Limb (tissue), 2 donors: ENCODE measurements at regions not wholly inside any gene's neighbourhood (a gene's known extent, or its start where the extent isn't known, plus 50 kb on each side); places are given as distances from the start of the nearest gene placed in this dataset.

ENCODE experiments used
- DNase-seq, 2 donors: peaks; one replicate each; pipeline ENCODE4 v3.0.0-alpha.2; 2016; ENCODE audit errors: extremely low spot score in 2 of 2

DNA sequence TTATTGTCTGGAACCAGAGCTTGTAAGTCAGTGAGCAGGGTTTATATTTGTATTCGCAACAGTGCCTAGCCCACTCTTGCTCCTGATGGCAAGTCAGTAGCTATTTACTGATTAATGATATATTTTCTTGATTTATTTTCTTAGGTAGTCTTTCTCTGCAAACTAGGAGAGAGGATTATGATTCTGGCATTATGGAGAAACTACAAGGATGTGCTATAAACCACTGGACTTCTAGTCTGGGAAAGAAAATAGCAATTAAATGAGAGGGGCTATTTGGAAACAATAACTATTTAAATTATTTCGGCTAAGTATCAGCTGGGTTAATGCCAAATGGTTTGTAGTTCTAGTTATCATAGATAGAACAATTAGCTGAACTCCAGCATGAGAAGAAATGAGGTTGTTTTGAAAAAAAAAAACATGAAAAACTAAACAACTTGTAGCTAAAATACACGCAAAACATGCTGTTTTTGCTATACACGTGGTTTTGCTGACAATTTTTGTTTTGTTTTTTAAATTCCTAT, 304.9 kb upstream of the TCF21 start:
- no peak for DNase-seq

DNA sequence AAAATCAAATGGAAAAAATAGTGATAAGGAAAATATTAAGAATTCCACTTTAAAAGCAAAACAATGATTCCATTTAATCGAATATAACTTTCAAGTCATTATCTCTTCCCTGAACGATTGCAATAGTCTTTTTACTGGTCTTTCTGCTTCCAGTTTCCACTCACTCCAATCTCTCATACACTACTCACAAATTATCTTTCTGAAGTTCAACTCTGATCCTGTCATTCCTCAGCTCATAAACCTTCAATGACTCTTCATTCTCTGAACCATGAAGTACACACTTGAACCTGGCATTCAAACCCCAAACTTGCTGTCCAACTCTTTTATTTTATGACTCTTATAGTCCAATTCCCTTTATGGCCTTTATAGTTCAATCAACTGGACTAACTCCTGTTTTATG, 304.1 kb upstream of the TCF21 start:
- DNase-seq: no peak

DNA sequence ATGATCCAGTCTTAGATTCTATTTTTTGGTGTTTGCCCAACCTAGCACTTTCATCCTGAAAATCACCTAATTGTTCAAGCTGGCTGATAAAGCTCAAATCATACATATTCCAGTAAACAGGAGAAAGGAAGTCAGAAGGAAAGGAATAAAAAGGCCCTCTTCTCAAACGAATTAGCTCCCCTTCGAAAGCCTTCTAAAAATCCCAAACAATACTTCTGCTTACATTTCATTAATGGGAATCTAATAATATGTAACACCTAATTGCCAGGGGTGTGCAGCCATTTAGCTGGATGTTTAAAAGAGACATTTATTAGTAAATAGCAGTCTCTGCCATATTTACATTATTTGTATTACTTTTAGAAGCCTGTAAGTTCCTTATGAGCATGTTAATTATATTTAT, 302.9 kb upstream of the TCF21 start:
- DNase-seq: no peak

DNA sequence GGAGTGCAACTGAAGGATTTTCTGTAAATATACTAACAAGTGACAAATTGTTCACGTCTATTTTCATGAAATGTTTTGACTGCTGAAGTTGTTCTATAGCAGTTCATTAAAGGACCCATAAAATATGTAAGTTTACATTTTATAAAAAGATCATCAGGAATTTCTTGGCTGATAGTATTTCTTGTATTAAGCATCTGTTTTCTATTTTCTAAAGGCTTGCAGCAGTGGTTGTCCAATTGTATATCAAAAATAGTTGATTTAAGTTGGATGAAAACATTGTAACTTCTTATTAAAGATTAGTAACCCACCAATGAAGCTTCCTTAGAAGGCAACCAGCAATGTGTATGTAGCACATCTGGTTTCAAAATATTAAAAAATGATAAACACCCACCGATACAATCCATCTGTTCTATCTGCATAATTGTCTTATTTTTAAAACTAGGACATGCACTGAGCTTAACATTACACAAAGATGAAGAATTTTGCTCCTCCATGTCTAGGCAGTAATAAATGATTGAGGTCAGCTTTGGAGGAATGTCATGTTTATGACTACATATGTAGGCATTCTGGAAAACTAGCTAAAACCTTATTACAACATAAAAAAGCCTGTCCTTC, 301.3 kb upstream of the TCF21 start:
- DNase-seq: no peak

DNA sequence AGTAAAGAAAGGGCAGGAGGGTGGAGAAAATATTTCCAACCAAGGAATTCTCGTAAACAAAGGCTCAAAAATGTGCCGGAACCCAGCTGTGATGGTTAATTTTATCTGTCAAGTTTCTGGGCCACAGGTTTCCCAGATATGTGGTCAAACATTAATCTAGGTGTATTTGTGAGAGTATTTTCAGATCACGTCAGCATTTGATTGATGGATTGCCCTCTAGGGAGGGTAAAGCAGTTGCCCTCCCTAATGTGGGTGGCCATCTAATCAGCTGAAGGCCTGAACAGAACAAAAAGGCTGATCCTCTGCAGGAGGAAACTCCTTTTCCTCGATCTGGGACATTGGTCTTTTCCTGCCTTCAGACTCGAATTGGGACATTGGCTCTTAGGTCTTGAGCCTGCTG, 298.7 kb upstream of the TCF21 start:
- no peak for DNase-seq

DNA sequence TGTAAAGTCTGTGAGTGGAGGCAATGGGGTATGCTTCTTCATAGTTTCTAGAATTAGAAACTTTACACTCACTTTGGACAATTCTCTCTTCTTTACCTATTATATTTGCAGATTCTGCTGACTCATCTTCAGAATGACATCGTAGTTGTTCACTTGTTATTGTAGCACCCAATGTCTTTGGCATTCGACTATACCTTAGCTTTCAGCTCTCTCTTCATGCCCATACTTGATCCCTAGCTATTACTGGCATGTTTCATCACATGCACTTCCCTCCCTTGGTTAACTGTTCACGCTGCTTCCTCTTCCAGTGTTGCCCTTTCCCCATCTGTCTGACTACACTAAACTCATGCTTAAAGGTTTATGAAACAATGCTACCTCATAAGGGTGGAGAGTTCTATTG, 298.1 kb upstream of the TCF21 start:
- DNase-seq: no peak

DNA sequence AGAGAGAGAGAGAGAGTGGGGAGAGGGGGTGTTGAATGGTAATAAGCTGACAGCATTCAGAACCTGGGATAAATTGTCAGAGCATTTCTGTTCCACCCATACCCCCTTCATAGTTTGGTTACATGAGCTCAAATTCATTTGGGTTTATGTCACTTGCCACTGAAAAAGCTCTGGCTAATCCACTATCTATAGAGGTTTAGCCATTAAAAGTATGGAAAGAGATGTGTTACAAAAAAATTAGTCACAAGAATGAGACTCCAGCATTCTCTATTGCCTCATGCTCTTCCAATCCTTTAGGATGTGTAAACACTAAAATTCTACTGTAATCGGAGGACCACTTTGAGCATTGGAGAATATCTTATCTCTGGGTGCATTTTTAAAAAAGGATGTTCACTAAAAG, 297.6 kb upstream of the TCF21 start:
- no peak for DNase-seq

DNA sequence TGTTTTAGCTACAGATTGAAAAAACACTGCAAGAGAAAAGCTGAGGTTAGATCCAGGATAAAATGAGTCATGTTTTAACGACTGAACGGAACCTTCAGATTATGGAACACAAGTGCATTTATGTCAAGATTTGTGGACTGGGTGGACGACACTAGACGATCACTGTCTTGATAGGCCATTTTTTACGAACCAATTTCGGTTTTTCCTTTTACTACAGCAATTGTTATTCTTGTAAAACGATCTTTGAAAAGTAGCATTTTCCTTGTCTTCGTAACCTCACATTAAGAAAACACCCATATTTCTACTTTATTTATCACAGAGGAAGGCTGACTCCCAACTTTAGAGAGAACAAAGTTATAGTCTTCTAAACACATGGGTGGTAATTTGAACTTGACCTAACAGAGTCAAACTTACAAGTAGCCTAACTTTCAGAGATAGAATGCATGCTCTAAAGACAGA, 294.2 kb upstream of the TCF21 start:
- DNase-seq: no peak

DNA sequence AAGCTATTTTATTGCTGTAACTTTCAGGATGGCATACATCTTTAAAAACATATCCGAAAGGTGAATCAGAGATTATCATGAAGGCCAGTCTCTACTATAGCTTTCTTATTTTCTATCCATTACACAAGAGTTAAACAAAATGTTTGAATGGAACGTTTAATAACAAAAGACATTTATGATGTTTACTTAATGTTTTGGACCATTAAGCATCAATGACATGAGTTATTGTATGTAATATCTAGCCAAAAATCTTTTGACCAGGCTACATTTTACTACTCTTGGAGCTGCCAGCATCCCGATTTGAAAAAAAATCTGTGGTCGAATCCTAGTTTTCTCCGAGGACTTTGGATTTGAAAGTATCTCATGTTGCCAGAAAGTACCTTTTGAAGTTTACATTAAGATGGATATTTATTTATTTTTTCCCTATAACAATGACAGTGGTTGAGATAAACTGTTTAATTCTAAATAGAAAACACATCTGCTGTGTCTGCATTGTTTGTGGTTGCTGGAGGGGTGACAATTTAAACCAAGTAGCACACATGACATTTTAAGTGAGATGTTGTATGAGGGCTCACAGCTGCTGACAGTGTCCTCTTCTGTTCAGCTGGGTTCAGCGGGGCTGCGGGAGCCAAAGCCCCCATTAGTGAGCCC, 293.7 kb upstream of the TCF21 start:
- DNase-seq: peak in 1 of 2 donors; percentile 13

DNA sequence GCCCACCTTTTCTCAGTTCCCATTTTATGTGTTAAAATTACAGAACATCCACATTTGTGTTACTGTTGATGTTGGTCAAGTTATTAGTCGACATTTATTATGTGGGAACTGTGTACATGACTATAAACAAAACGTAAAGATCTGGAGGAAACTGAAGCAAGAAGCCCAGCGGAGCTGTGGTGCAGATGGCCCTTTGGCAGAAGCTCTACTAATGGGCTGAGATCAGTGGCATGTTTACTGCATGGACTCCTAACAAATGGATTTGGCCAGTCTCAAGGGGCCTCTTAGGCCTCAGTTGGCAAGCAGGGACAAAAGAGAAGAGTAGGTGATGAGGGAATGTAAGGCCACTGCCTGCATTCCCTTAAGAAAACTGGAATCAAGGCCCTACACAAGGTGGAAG, 282.1 kb upstream of the TCF21 start:
- no peak for DNase-seq

DNA sequence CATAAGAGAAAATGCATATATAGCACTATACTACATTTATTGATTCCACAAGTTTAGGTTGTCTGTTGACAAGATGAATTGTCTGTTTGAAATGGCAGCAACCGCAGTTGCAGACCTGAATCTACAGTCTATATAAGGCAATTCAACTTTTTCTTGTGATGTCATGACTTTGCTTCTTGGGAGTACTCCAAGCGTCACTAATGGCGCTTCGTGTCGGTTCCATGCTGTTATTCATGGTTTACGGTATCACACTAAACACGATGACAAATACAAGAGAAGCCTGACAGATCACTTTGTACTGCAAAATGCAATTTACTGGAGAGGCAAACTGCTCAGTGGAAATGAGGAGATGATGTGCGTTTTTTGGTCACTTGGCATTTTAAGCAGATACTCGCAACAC, 280.3 kb upstream of the TCF21 start:
- no peak for DNase-seq

DNA sequence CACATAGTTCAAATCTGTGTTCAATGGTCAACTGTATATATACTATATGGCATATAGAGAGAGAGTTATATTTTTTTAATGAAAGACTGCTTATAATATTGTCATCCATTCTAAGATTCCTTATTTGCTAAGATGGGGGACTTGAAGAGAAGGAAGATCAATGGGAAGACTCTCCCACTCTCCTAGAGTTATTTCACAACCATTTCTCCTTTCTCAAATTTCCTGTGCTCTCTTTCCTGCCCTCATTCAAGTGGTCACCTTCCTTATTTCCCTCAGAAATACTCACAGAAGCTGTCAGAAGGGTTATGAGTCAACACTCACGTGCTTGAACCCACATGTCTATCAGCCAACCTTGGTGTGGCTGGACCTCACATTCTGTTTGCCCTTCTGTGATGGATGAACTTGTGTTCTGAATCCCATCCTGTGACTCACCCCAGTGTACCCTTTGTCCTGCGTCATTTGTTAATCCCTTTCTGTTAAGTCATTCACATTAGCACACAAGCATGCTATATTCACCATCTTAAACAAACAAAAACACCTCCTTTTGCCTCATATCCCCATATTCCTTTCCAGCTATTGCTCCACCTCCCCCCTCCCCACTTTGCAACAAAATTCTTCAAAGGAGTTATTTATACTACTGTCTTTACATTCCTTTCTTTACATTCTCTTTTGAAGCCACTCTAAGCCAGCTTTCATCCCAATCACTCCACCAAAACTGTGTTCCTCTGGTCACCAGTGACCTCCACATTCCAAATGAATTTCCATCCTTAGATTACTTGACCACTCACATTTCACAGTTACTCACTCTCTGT, 279.3 kb upstream of the TCF21 start:
- no peak for DNase-seq

DNA sequence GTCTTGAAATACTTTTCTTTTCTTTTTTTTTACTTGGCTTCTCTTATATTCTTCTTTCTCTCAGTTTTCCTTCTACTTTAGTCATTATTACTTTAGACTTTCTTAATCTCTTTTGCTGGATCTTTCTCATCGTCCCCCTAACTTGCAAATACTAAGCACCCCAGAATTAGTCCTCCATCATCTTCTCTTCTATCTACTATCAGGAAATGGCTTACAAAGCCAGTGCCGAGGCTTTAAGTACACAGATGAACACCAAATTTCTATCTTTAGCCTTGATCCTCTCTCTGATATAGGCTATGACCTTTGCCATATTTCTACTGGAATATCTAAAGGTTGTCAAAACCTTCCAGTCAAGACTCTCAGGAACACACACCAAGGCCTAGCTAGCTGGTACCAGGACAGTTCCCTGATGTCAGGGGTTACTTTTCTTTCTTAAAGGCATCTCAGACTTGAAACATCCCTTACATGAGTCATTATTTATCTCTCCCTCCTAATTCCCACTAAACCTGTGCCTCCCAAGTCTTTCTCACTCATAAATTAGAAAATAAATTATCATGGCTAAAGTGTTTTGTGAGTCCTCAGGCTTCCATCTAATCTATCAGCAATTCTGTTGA, 278.6 kb upstream of the TCF21 start:
- DNase-seq: no peak

DNA sequence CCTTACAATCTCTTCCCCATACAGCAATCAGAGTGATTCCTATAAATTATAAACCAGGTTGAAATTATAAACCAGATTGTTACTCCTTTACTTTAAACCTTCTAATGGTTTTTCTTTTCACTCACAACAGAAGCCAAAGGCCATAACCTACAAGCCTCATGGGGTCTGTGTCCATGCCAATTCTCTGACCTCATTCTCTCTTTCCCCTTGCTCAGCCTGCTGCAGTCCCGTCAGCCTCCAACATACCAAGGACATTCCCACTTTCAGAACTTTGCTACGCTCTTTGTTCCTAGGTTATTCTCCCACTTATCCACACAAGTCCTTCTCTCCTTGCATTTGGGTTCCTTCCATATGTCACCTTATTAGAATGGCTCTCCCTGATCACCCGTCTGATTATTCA, 277.9 kb upstream of the TCF21 start:
- no peak for DNase-seq

DNA sequence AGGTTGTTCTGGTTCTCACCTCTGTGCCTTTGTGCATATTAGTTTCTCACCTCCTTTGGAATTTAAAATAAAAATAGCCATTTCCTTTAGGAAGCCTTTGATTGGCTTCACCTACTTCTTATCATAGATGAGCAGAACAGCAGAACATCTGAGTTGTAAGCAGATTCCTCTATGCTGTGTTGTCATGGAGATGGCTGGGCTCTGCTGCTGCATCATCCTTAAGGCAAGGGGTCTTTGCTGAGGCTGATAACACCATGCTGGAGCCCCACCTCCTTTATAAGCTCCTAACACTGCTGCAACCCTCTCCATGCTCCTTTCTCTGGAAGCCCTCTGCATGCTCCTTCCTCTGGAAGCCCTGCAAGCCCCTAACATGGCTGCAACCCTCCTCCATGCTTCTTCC, 276.5 kb upstream of the TCF21 start:
- no peak for DNase-seq

DNA sequence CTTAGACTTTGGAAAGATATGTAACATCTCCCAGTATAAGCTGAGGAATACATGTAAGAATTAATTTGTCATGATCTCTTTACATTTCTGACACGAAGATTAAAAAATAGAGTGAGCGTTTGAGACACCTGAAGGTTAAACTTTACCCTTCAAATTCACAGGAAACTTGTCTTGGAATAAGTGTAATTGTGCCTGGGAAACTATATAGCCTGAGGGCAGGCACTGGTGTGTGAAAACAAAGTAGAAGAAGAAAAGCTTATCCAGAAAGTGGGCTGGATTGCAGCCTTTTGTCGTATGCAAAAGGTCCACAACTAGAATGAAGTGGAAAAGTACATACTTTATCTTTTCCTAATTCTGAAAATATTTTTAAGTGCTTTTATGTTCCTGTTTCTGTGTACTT, 275.7 kb upstream of the TCF21 start:
- no peak for DNase-seq

DNA sequence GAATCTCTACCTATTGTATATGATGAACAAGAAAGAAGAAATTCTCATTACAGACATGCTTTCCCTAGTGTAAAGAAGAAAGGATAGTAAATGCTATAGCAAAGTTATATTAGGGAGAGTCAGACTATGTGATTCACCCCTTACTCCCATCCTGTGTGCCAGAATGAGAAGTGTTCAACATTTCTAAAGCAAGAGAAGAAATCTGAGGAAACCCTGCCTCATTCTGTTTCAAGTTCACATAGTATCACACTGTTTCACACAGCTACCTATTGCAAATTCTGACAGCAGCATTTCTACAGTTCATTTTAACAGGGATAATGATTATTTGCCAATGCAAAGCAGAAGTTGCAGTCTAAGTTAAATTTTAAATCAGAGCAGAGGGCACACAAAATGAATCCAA, 267.2 kb upstream of the TCF21 start:
- DNase-seq: no peak

DNA sequence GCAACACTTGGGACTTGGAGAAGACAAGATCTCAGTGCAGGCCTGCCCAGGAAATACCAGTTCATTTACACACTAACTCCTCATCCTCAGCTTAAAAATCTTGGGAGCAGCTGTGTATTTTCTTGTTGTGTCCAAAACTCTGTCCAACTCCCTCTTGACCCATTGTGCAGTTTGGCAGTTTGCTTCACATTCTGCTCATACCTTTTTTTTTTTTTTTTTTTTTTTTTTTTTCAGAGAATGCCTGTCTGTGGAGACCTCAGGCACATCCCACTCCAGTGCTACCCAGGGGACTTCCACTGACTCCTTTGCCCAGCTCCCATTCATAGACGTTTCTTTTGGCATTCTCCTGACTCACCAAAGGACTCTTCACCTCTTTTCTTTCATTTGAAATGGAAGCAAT, 265.8 kb upstream of the TCF21 start:
- no peak for DNase-seq

DNA sequence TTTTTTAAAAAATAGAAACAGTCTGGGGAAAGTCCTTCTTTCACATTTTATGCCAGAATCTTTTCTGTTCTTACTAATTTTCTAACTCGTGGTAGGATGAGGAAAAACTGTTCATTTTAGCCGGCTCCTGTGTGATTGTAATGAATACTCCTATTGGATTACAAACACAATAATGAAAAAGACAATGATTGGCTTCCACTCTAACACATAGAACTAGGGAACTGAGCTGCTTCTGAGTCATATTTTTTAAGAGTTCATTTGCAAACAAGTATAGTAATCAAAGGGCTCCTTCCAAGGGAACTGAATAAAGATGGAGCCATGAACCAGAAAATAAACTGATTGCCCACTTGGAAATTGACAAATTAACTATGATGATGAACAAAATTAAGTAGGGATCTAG, 265.3 kb upstream of the TCF21 start:
- no peak for DNase-seq

DNA sequence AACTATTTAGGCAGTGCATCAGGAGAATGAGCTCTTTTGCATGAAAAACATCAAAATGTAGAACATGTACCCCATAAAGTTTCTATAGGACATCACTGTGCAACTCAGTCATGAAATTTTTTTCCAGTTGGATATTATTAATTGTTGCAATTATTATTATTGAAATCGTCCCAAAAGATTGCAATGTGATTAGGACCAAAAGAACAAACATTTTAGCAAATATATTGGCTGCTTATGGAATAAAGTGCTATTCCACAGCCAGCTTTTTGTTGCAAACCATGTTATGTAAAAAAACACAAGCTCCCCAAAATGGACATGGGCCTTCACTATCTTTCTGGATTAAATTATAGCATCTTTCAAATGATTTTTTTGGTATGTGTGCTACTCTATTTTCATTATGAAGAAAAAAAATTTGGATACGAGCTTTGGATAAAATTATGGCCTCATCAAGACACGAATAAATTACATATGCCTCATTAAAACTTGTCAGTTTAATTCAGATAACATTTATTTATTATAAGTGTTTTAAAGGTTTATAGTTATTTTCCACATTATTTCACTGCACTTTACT, 262.7 kb upstream of the TCF21 start:
- no peak for DNase-seq

DNA sequence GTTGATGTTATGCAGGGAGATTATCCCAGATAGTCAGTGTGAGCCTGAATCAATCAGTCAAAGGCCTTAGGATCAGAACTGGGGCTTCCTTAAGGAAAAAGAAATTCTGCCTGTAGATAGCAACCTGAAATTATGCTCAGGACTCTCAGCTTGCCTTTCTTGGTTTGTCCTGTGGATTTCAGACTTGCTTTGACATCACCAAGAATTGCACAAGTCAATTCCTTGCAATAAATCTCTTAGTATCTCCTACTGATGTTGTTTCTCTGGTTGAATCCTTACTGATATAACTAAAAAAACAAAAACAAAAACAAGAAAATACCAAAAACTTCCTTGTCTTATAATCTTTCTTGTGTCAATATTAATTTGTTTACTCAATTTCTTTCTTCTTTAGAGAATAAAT, 258.9 kb upstream of the TCF21 start:
- no peak for DNase-seq

DNA sequence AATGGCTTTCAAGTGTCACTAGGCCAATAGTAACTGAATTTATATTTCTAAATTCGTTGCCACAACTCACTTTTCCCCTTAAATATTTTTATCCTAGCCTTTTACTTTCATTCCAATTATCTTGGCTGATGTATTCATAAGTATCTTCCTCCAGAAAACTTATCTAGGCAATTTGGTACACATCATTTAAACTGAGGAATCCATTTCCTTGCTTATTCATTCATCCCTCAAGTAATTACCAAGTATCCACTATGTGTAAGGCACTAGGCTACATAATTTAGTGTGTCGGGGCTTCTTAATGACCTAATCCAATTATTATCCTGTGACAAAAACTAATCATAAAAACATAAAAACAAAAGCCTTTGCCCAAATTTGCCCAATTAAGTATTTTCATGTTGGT, 258.3 kb upstream of the TCF21 start:
- DNase-seq: no peak
